ENCODE measurements at regions not wholly inside any gene's neighbourhood (a gene's known extent, or its start where the extent isn't known, plus 50 kb on each side); places are given as distances from the start of the nearest gene placed in this dataset.

DNA sequence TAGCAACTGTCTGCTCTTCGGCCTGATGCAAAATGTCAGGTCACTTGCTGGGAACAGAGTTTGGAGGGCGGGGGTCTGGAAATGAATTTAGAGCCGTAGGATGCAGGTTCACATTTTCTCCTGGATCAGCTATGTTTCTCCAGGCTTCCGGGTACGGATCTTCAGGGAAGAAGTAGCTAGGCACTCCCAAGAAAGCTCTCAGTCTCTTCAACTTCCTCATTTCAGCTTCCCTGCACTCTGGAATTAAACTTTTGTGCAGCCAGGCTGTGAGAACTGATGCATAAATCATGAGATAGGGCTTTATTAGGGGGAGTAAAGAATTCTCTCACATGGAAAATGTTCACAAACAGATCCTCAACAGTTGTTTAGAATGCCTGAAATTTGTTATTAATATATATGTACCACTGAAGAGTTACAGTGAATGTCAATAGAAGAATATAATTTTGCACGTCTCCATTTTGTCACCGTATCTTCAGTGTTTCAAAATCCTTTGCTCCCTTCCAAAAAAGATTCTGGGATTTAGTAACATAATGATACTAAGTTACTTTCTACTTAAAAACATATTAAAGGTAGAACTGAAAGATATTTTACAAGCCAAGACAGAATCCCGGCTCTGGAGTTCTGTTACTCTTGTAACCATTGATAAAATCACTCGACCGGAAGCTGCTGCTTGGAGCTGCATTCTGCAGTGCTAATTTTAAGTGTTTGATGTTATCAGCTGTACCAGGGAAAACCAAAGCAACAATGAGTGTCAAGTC is 178.5 kb upstream of the P2RY1 start:
- TF ChIP-seq, protein P1, sequence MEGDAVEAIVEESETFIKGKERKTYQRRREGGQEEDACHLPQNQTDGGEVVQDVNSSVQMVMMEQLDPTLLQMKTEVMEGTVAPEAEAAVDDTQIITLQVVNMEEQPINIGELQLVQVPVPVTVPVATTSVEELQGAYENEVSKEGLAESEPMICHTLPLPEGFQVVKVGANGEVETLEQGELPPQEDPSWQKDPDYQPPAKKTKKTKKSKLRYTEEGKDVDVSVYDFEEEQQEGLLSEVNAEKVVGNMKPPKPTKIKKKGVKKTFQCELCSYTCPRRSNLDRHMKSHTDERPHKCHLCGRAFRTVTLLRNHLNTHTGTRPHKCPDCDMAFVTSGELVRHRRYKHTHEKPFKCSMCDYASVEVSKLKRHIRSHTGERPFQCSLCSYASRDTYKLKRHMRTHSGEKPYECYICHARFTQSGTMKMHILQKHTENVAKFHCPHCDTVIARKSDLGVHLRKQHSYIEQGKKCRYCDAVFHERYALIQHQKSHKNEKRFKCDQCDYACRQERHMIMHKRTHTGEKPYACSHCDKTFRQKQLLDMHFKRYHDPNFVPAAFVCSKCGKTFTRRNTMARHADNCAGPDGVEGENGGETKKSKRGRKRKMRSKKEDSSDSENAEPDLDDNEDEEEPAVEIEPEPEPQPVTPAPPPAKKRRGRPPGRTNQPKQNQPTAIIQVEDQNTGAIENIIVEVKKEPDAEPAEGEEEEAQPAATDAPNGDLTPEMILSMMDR (IDR thresholded peaks at IDR 0.05; ENCODE audit: low read depth, low read length, poor library complexity, severe bottlenecking), result no peak
- no peak for TF ChIP-seq EZH2phosphoT487 (IDR thresholded peaks at IDR 0.05; ENCODE audit: borderline replicate concordance, low read length)
